ENCODE measurements at regions not wholly inside any gene's neighbourhood (a gene's known extent, or its start where the extent isn't known, plus 50 kb on each side); places are given as distances from the start of the nearest gene placed in this dataset.

DNA sequence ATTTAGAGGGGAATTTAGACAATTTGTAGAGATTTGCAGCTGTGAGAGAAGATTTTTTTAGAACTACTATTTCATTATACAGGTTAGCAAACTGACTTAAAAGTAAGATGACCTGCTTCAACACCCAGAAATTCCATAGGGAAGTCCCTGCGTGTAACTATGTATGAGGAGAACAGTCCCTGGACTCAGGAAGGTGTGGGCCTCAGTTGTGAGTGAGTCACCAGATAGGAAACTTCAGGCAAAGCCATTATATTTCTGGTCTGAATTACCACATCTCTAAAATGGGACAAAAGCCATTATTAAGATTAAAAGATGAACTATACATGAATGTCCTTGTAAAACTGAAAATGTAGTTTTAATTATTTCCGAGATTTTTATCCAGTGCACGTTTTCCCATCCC, 488.3 kb upstream of the GOLIM4 start:
- Mint-ChIP-seq H3K27me3 (no peaks in the 10 kb centered on the region), H3K27ac (no peak overlapping the region), H3K36me3 (ENCODE audit: low read depth) (no peaks in the 10 kb centered on the region), H3K4me3 (no peak overlapping the region), H3K4me1 (no peaks in the 10 kb centered on the region)
- DNase-seq (no peak), ATAC-seq (no peak)
- H3K9me3 ChIP-seq (ENCODE audit: control insufficient read depth, low read length, poor library complexity, severe bottlenecking): no peaks in the 10 kb centered on the region

DNA sequence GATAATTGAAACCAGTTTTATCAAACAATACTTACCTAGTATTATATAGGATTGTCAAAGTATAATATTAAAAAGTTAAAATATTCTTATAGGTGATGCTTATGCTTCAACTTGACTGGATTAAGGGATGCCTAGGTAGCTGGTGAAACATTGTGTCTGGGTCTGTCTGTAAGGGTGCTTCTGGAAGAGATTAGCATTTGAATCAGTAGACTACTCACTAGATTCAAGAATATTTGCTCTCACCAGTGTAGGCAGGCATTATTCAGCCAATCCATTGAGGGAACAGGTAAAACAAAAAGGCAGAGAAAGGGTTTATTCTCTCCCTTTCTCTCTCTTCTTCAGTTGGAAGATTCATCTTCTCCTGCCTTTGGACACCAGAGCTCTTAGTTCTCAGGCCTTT, 486.8 kb upstream of the GOLIM4 start:
- no peaks in the 10 kb centered on the region for H3K9me3 ChIP-seq (ENCODE audit: control insufficient read depth, low read length, poor library complexity, severe bottlenecking)
- Mint-ChIP-seq H3K4me1 (no peaks in the 10 kb centered on the region), H3K36me3 (ENCODE audit: low read depth) (no peaks in the 10 kb centered on the region), H3K27ac (no peak overlapping the region), H3K4me3 (no peak overlapping the region), H3K27me3 (no peaks in the 10 kb centered on the region)
- no peak for DNase-seq
- no peak for ATAC-seq

DNA sequence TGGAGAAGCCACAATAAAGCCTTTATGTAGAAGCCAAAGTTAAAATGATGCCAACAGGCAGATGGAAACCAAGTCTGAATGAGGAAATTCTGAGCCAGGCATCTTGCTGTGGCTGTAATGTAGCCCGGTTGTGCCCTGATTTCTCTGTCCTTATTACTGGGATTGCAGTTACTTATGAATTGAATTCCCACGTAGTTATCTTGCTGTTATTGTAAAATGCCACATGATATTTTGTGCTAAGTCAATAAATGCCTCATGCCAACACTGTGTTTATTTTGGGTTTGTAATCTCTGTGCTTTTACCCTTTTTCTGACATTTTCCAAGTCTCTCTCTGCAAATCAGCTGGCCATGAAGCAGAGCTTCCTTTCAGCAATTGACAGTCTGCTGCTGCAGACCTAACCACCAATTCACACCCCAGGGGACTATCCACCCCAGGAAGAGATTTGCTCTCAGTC, 486.1 kb upstream of the GOLIM4 start:
- ATAC-seq (no peak), DNase-seq (no peak)
- no peak overlapping the region for H3K4me3 Mint-ChIP-seq
- H3K27me3 Mint-ChIP-seq: no peaks in the 10 kb centered on the region
- H3K36me3 Mint-ChIP-seq (ENCODE audit: low read depth): no peaks in the 10 kb centered on the region
- no peak overlapping the region for H3K27ac Mint-ChIP-seq
- H3K4me1 Mint-ChIP-seq: no peaks in the 10 kb centered on the region
- no peaks in the 10 kb centered on the region for H3K9me3 ChIP-seq (ENCODE audit: control insufficient read depth, low read length, poor library complexity, severe bottlenecking)

DNA sequence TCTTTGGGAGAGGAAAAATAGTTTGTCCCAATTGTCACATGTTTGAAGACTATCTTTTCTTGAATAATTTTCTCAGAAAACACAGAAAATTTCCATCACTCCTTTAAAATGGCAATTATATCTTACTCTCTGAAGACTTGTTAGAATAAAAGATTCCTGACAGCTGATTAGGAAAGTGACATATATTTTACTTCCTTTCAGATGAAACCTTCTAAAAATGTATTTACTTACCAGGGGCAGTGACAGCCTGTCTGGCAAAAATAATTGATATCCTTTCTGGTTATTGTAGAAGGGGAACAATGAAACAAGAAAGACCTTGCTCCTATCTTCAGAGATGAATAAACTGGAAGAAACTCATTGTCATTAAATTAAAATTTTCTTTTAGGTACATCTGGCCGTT, 483.3 kb upstream of the GOLIM4 start:
- H3K27me3 Mint-ChIP-seq: no peaks in the 10 kb centered on the region
- H3K9me3 ChIP-seq (ENCODE audit: control insufficient read depth, low read length, poor library complexity, severe bottlenecking): no peaks in the 10 kb centered on the region
- no peak overlapping the region for H3K27ac Mint-ChIP-seq
- H3K36me3 Mint-ChIP-seq (ENCODE audit: low read depth): no peaks in the 10 kb centered on the region
- no peak for DNase-seq
- no peak overlapping the region for H3K4me3 Mint-ChIP-seq
- no peaks in the 10 kb centered on the region for H3K4me1 Mint-ChIP-seq
- no peak for ATAC-seq

DNA sequence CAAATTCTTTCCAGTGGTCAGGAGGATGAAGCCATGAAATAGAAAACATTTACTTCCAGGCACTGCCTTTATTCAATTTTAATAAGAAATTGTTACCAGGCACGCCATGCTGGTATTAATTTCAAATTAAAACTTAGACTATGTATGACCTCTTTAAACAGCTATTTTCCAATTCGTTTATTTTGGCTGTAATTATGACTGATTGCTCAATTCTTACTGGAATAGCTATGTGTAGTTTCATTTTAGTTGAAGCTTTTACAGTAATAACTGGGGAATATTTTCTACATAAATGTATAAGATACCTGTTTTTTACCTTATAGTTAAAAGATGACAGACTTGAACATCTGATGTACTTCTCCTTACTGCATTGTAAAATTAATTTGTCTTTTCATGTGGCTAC, 480.0 kb upstream of the GOLIM4 start:
- Mint-ChIP-seq H3K4me3 (no peak overlapping the region), H3K4me1 (no peaks in the 10 kb centered on the region), H3K27me3 (no peaks in the 10 kb centered on the region), H3K27ac (no peak overlapping the region), H3K36me3 (ENCODE audit: low read depth) (no peaks in the 10 kb centered on the region)
- no peaks in the 10 kb centered on the region for H3K9me3 ChIP-seq (ENCODE audit: control insufficient read depth, low read length, poor library complexity, severe bottlenecking)
- DNase-seq (no peak), ATAC-seq (no peak)

DNA sequence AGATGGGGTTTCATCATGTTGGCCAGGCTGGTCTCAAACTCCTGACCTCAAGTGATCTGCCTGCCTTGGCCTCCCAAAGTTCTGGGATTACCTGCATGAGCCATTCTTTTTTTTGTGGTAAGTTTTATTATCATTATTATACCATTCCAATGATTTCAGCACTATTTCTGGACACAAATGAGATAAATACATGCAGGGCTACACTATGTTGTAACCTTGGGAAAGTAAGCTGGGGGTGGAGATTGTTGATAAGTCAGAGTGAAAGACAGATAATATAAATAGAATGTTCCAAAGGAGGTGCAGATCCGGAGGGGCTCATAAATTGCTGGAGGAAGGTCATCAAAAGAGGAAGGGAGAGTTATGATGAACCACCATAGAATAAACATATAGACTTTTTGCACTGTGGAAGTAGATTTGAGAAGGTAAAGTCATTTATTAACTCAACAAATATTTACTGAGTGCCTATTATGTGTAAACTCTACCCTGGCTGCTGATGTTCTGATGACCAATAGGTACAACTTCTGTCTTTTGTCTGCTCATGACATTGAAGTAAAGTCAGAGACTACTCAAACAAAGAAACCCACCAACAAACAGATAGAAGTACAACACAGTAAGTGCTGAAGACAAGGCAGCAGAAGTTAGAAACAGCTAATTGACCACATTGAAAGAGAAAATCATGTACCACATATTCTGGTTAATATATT, 478.9 kb upstream of the GOLIM4 start:
- H3K4me1 Mint-ChIP-seq: no peaks in the 10 kb centered on the region
- no peak overlapping the region for H3K4me3 Mint-ChIP-seq
- H3K27me3 Mint-ChIP-seq: no peaks in the 10 kb centered on the region
- no peak for ATAC-seq
- no peaks in the 10 kb centered on the region for H3K36me3 Mint-ChIP-seq (ENCODE audit: low read depth)
- DNase-seq: no peak
- no peak overlapping the region for H3K27ac Mint-ChIP-seq
- H3K9me3 ChIP-seq (ENCODE audit: control insufficient read depth, low read length, poor library complexity, severe bottlenecking): no peaks in the 10 kb centered on the region

DNA sequence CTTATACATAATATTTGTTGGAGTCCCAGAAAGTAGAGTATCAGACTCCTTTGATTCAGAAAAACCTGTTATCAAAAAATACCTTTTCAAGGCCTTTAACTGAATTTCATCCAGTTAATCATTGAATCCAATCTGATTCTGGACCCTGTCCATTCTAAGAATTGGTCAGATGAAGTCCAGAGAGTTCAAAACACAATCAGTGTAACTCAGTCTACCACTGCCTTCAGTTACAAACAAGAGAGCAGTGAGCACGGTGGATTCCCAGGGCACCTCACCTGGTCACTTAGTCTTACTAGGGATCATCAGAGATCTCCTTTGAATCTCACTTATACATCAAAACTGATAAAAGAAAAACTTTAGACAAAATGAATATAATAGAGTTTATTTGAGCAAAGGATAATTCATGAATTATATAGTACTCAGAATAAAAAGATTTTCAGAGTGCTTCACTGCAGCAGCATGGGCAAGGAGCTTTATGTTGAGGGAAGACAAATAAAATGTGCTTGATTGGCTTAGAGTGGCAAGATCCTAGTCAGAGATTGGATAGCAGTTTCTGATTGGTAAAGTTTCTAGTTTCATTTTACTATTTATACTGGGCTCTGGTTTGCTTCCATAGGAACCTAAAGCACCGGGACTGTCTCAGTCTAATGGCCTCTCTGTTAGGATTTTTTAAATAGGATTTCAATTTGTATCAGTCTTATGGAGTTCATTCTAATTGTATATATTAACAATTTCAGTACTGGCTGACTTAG, 474.9 kb upstream of the GOLIM4 start:
- Mint-ChIP-seq H3K27ac (no peak overlapping the region), H3K4me1 (no peaks in the 10 kb centered on the region), H3K4me3 (no peak overlapping the region), H3K36me3 (ENCODE audit: low read depth) (no peaks in the 10 kb centered on the region), H3K27me3 (no peaks in the 10 kb centered on the region)
- no peak for ATAC-seq
- DNase-seq: no peak
- H3K9me3 ChIP-seq (ENCODE audit: control insufficient read depth, low read length, poor library complexity, severe bottlenecking): no peaks in the 10 kb centered on the region

DNA sequence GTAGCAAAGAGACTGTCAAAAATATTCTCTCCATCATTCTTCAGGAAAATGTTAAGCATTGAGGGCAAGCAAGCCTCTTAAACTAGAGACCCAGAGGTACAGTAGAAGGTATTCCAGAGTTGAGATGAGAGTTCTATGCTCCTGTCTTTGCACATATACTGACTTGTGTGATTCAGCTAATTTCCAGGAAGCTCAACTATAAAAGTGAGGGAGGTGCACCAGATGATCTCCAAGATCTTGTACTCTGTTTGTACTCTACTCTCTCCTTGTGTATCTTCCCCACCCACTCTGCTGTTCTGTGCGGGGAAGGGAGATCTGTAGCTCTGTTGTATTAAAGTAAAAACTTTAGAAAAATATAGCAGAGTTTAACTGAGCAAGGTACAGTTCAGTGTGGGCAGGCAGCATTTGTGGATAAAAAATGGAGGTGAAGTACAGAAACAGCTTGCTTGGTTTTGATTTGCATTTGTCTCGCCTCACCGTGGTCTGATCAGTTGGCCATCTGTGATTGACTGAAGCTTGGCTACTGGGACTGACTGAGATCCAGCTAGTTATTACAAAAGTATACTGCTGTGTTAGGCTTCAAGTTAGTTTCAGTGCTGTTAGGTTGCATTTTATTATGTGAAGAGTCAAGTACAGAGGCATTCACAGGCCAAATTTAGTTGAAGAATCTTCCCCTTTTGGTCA, 463.1 kb upstream of the GOLIM4 start:
- no peaks in the 10 kb centered on the region for H3K9me3 ChIP-seq (ENCODE audit: control insufficient read depth, low read length, poor library complexity, severe bottlenecking)
- Mint-ChIP-seq H3K27me3 (no peaks in the 10 kb centered on the region), H3K4me3 (no peak overlapping the region), H3K4me1 (no peaks in the 10 kb centered on the region), H3K36me3 (ENCODE audit: low read depth) (no peaks in the 10 kb centered on the region), H3K27ac (no peak overlapping the region)
- ATAC-seq (no peak), DNase-seq (no peak)

DNA sequence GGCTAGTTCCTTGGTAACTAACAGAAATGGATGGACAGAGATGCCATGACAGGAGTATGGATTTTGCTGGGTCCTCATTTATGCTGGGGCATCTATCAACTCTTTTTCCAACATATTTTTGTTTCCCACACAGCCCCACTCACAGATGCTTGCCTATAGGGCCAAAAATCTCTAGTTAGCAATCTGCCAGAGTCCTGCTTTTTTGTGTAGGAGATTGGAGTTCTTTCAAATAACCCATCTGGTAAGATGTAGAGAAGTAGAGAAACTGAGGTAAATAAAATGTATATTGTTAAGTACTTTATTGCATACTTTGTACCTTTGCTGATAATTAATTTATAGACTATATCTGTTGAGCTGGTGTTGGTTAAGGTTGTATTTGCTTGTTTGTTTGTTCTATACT, 456.5 kb upstream of the GOLIM4 start:
- Mint-ChIP-seq H3K27ac (no peak overlapping the region), H3K36me3 (ENCODE audit: low read depth) (no peaks in the 10 kb centered on the region), H3K4me3 (no peak overlapping the region), H3K4me1 (no peaks in the 10 kb centered on the region), H3K27me3 (no peaks in the 10 kb centered on the region)
- no peaks in the 10 kb centered on the region for H3K9me3 ChIP-seq (ENCODE audit: control insufficient read depth, low read length, poor library complexity, severe bottlenecking)
- DNase-seq (no peak), ATAC-seq (no peak)

DNA sequence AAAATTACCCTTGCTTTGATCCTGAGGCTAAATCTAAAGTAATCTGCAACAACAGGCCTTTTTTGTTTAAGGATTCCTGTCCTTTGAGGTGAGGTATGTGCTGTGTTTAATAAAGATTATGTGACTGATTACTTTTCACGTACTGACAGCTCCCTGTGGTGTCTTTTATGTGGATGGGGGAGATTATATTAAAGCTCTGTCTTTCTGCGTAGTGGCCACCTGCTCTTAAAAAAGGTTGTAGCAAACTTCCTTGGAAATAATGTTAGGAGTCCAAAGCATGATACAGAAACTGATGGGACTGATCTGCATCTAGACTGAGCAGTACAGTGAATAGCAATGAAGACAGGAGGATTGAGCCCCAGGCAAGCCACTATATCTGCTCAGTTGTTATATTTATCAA, 453.0 kb upstream of the GOLIM4 start:
- H3K9me3 ChIP-seq (ENCODE audit: control insufficient read depth, low read length, poor library complexity, severe bottlenecking): no peaks in the 10 kb centered on the region
- H3K4me1 Mint-ChIP-seq: no peaks in the 10 kb centered on the region
- no peaks in the 10 kb centered on the region for H3K27me3 Mint-ChIP-seq
- no peak overlapping the region for H3K4me3 Mint-ChIP-seq
- no peak overlapping the region for H3K27ac Mint-ChIP-seq
- DNase-seq: no peak
- no peak for ATAC-seq
- no peaks in the 10 kb centered on the region for H3K36me3 Mint-ChIP-seq (ENCODE audit: low read depth)

DNA sequence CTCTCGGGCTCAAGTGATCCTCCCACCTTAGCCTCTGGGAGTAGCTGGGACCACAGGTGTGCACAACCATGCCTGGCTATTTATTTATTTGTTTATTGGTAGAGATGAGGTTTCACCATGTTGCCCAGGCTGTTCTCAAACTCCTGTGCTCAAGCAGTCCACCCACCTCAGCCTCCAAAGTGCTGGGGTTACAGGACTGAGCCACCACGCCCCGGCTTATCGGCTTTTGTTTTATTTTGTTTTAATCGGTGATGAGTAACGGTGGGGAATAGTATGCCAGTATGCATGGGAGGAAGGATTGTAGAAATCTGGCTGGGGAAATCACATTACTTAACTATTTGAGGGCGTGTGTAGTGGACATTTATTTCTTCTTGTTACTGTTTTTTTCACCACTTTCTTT, 451.0 kb upstream of the GOLIM4 start:
- H3K27me3 Mint-ChIP-seq: no peaks in the 10 kb centered on the region
- no peak overlapping the region for H3K4me3 Mint-ChIP-seq
- no peaks in the 10 kb centered on the region for H3K9me3 ChIP-seq (ENCODE audit: control insufficient read depth, low read length, poor library complexity, severe bottlenecking)
- H3K4me1 Mint-ChIP-seq: no peaks in the 10 kb centered on the region
- no peak for DNase-seq
- no peaks in the 10 kb centered on the region for H3K36me3 Mint-ChIP-seq (ENCODE audit: low read depth)
- no peak for ATAC-seq
- H3K27ac Mint-ChIP-seq: no peak overlapping the region

DNA sequence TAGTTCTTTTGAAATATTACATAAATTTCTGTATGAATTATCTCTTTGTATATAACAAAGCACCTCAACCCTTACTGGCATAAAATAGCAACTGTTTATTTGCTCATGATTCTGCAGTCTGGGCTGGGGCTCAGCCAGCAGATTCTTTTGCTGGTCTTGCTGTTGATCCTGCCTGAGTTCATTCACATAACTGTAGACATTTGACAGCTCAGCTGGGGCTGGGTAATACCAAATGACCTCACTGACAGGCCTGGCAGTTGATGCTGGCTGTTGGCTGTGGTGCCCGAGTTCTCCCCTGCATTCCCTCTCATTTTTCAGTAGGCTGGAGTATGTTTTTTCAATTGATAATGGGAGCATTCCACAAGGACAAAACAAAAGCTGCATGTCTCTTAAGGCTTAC, 449.9 kb upstream of the GOLIM4 start:
- H3K4me3 Mint-ChIP-seq: no peak overlapping the region
- no peak overlapping the region for H3K27ac Mint-ChIP-seq
- H3K27me3 Mint-ChIP-seq: no peaks in the 10 kb centered on the region
- H3K4me1 Mint-ChIP-seq: no peaks in the 10 kb centered on the region
- DNase-seq: no peak
- no peaks in the 10 kb centered on the region for H3K9me3 ChIP-seq (ENCODE audit: control insufficient read depth, low read length, poor library complexity, severe bottlenecking)
- H3K36me3 Mint-ChIP-seq (ENCODE audit: low read depth): no peaks in the 10 kb centered on the region
- no peak for ATAC-seq

DNA sequence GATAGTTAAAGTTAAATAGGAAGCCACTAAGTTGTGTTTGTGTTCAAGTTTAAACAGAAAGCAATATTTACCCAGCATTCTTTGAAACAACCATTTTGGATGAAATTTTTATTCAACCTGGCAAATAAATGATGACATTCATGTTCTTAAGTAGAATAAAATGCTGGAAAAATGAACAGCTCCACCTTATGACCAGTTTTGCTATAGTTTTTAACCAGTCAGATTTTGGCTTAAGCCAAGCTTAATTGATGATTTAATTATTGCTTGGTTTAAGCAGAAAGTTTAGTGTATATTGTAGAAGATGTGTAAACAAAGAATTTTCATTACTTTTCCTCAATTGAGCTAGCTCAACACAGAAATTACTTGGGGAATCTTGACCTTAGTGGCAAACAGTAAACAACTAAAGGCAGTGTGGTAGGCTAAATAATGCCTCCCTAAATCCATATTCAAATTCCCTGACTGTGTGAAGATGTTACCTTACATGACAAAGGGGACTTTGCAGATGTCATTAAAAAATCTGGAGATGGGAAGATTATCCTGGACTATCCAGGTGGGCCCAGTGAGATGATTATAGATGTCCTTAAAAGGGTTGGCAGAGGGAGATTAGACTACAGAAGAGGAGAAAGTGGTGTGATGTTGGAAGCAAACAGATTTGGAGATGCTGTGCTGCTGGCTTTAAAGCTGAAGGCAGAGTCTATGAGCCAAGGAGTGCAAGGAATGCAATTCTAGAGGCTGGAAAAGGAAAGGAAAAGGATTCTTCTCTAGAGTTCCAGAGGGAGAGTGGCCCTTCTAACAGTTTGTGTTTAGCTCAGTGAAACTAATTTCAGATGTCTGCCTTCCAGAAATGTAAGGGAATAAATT, 448.6 kb upstream of the GOLIM4 start:
- H3K27me3 Mint-ChIP-seq: no peaks in the 10 kb centered on the region
- DNase-seq: no peak
- H3K9me3 ChIP-seq (ENCODE audit: control insufficient read depth, low read length, poor library complexity, severe bottlenecking): no peaks in the 10 kb centered on the region
- no peaks in the 10 kb centered on the region for H3K4me1 Mint-ChIP-seq
- no peak for ATAC-seq
- H3K4me3 Mint-ChIP-seq: no peak overlapping the region
- H3K36me3 Mint-ChIP-seq (ENCODE audit: low read depth): no peaks in the 10 kb centered on the region
- no peak overlapping the region for H3K27ac Mint-ChIP-seq

Measured in T-helper 17 cell (primary cell).